ENCODE measurements at regions not wholly inside any gene's neighbourhood (a gene's known extent, or its start where the extent isn't known, plus 50 kb on each side); places are given as distances from the start of the nearest gene placed in this dataset.

- TF ChIP-seq MYC (IDR thresholded peaks at IDR 0.05; ENCODE audit: low read depth, low read length): no peak
- no peak for TF ChIP-seq CTCF (IDR thresholded peaks at IDR 0.05; ENCODE audit: low read depth, low read length)
- no peak for TF ChIP-seq MAX (IDR thresholded peaks at IDR 0.05; ENCODE audit: low read depth, low read length)
- no peak for TF ChIP-seq POLR2A (IDR thresholded peaks at IDR 0.05; ENCODE audit: extremely low read depth, insufficient read length)
- H3K4me3 ChIP-seq (ENCODE audit: low read depth, low read length): no peak overlapping the region
- no peak for DNase-seq (ENCODE audit: low read depth)
Measured at GRCh38 chr11:70507466-70508230, 109.3 kb downstream of the CTTN start.

GRCh38 chr11:70508231-70508480 lies 109.8 kb downstream of the CTTN start:
- TF ChIP-seq CTCF (IDR thresholded peaks at IDR 0.05; ENCODE audit: low read depth, low read length): no peak
- TF ChIP-seq POLR2A (IDR thresholded peaks at IDR 0.05; ENCODE audit: extremely low read depth, insufficient read length): no peak
- no peak for TF ChIP-seq MAX (IDR thresholded peaks at IDR 0.05; ENCODE audit: low read depth, low read length)
- no peak for TF ChIP-seq MYC (IDR thresholded peaks at IDR 0.05; ENCODE audit: low read depth, low read length)
- no peak overlapping the region for H3K4me3 ChIP-seq (ENCODE audit: low read depth, low read length)
- DNase-seq (ENCODE audit: low read depth): no peak

GRCh38 chr11:70509476-70509875 lies 111.1 kb downstream of the CTTN start:
- no peak overlapping the region for H3K4me3 ChIP-seq (ENCODE audit: low read depth, low read length)
- TF ChIP-seq CTCF (IDR thresholded peaks at IDR 0.05; ENCODE audit: low read depth, low read length): no peak
- no peak for TF ChIP-seq MAX (IDR thresholded peaks at IDR 0.05; ENCODE audit: low read depth, low read length)
- no peak for TF ChIP-seq POLR2A (IDR thresholded peaks at IDR 0.05; ENCODE audit: extremely low read depth, insufficient read length)
- no peak for TF ChIP-seq MYC (IDR thresholded peaks at IDR 0.05; ENCODE audit: low read depth, low read length)
- no peak for DNase-seq (ENCODE audit: low read depth)

GRCh38 chr11:70510106-70510505 lies 111.8 kb downstream of the CTTN start:
- TF ChIP-seq MYC (IDR thresholded peaks at IDR 0.05; ENCODE audit: low read depth, low read length) (no peak), CTCF (IDR thresholded peaks at IDR 0.05; ENCODE audit: low read depth, low read length) (no peak), MAX (IDR thresholded peaks at IDR 0.05; ENCODE audit: low read depth, low read length) (no peak), POLR2A (IDR thresholded peaks at IDR 0.05; ENCODE audit: extremely low read depth, insufficient read length) (no peak)
- H3K4me3 ChIP-seq (ENCODE audit: low read depth, low read length): no peak overlapping the region
- no peak for DNase-seq (ENCODE audit: low read depth)

- DNase-seq (ENCODE audit: low read depth): no peak
- no peak for TF ChIP-seq POLR2A (IDR thresholded peaks at IDR 0.05; ENCODE audit: extremely low read depth, insufficient read length)
- no peak for TF ChIP-seq CTCF (IDR thresholded peaks at IDR 0.05; ENCODE audit: low read depth, low read length)
- TF ChIP-seq MYC (IDR thresholded peaks at IDR 0.05; ENCODE audit: low read depth, low read length): no peak
- TF ChIP-seq MAX (IDR thresholded peaks at IDR 0.05; ENCODE audit: low read depth, low read length): no peak
- H3K4me3 ChIP-seq (ENCODE audit: low read depth, low read length): no peak overlapping the region
Measured at GRCh38 chr11:70510571-70510970, 112.2 kb downstream of the CTTN start.

Measured in NB4 (cell line).